Right lobe of liver (tissue), 4 donors: ENCODE measurements at regions not wholly inside any gene's neighbourhood (a gene's known extent, or its start where the extent isn't known, plus 50 kb on each side); places are given as distances from the start of the nearest gene placed in this dataset.

Experiments used
- CTCF ChIP-seq, 4 donors: fragments of 200-600 bp in 3 of 4; fragments of 450-650 bp in 1 of 4; IDR thresholded peaks; one replicate each; pipeline versions ENCODE4 v1.5.1 to v1.8.0; 2016 to 2022; ENCODE audit warnings: antibody characterized with exemption in 4 of 4, mild to moderate bottlenecking in 2 of 4
- POLR2A ChIP-seq: fragments of 450-650 bp; IDR thresholded peaks from one replicate; pipeline ENCODE4 v1.6.1; 2017; ENCODE audit warnings: antibody characterized with exemption, mild to moderate bottlenecking
- donor health status: DM: no; HTN: no; CAD: no.
- donor health status: DM: no; HTN: no; CAD: no.
- donor health status: DM: no; HTN: yes; CAD: no.

GRCh38 chr12:111203446-111203845 is 165.4 kb downstream of the PHETA1 start:
- TF ChIP-seq CTCF (IDR thresholded peaks at IDR 0.05): no peak
- TF ChIP-seq POLR2A: no peak
